ENCODE measurements at regions not wholly inside any gene's neighbourhood (a gene's known extent, or its start where the extent isn't known, plus 50 kb on each side); places are given as distances from the start of the nearest gene placed in this dataset.

DNA sequence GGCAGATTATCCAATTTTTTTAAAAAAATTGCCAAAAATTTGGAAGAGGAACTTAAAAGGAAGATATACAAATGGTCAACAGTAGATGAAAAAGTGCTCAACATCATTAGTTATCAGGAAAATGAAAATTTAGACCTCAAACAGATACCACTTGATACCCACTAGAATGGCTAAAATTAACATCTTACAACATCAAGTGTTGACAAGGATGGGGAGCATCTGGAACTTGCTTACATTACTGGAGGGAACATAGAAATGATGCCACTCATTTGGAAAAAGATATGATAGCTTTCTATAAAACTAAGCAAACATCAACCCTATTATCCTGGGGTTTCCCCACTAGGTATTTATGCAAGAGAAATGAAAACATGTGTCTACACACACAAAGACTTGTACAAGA is 284.5 kb upstream of the CHRNA7 start:
- Histone ChIP-seq H3K36me3 (no peaks in the 10 kb centered on the region), H3K4me3 (no peak overlapping the region), H3K9me3 (peaks cover 12% of the 10 kb centered on the region), H3K4me1 (ENCODE audit: control insufficient read depth in 1 of 2, low read depth in 2 of 2) (no peaks in the 10 kb centered on the region), H3K27me3 (replicated peaks; ENCODE audit: insufficient read depth) (no peaks in the 10 kb centered on the region), H3K27ac (no peak overlapping the region)
- no peak for TF ChIP-seq CTCF (IDR thresholded peaks at IDR 0.05)
- ATAC-seq (ENCODE audit: insufficient number of reproducible peaks, low FRiP score, low read depth): no peak
- DNase-seq (ENCODE audit: low spot score): no peak

GRCh38 chr15:31752065-31752762 is 278.1 kb upstream of the CHRNA7 start:
- Histone ChIP-seq H3K27ac (no peak overlapping the region), H3K4me1 (ENCODE audit: control insufficient read depth in 1 of 2, low read depth in 2 of 2) (no peaks in the 10 kb centered on the region), H3K4me3 (no peak overlapping the region), H3K27me3 (replicated peaks; ENCODE audit: insufficient read depth) (no peaks in the 10 kb centered on the region), H3K9me3 (no peaks in the 10 kb centered on the region), H3K36me3 (no peaks in the 10 kb centered on the region)
- no peak for TF ChIP-seq CTCF (IDR thresholded peaks at IDR 0.05)
- ATAC-seq (ENCODE audit: insufficient number of reproducible peaks, low FRiP score, low read depth): no peak
- no peak for DNase-seq (ENCODE audit: low spot score)

GRCh38 chr15:31752905-31753304 is 277.4 kb upstream of the CHRNA7 start:
- no peak for TF ChIP-seq CTCF (IDR thresholded peaks at IDR 0.05)
- Histone ChIP-seq H3K9me3 (no peaks in the 10 kb centered on the region), H3K27ac (no peak overlapping the region), H3K36me3 (no peaks in the 10 kb centered on the region), H3K4me1 (ENCODE audit: control insufficient read depth in 1 of 2, low read depth in 2 of 2) (no peaks in the 10 kb centered on the region), H3K4me3 (no peak overlapping the region), H3K27me3 (replicated peaks; ENCODE audit: insufficient read depth) (no peaks in the 10 kb centered on the region)
- ATAC-seq (ENCODE audit: insufficient number of reproducible peaks, low FRiP score, low read depth) (no peak), DNase-seq (ENCODE audit: low spot score) (no peak)

- no peaks in the 10 kb centered on the region for H3K27me3 ChIP-seq (replicated peaks; ENCODE audit: insufficient read depth)
- no peaks in the 10 kb centered on the region for H3K4me1 ChIP-seq (ENCODE audit: control insufficient read depth in 1 of 2, low read depth in 2 of 2)
- ATAC-seq (ENCODE audit: insufficient number of reproducible peaks, low FRiP score, low read depth) (no peak), DNase-seq (ENCODE audit: low spot score) (no peak)
- no peak overlapping the region for H3K4me3 ChIP-seq
- no peak for TF ChIP-seq CTCF (IDR thresholded peaks at IDR 0.05)
- no peaks in the 10 kb centered on the region for H3K36me3 ChIP-seq
- no peaks in the 10 kb centered on the region for H3K9me3 ChIP-seq
- H3K27ac ChIP-seq: no peak overlapping the region
Measured at GRCh38 chr15:31758126-31758525, 272.2 kb upstream of the CHRNA7 start.

GRCh38 chr15:31768055-31768454 is 262.3 kb upstream of the CHRNA7 start:
- TF ChIP-seq CTCF (IDR thresholded peaks at IDR 0.05): no peak
- no peak for DNase-seq (ENCODE audit: low spot score)
- no peak overlapping the region for H3K27ac ChIP-seq
- no peaks in the 10 kb centered on the region for H3K36me3 ChIP-seq
- no peaks in the 10 kb centered on the region for H3K4me1 ChIP-seq (ENCODE audit: control insufficient read depth in 1 of 2, low read depth in 2 of 2)
- H3K27me3 ChIP-seq (replicated peaks; ENCODE audit: insufficient read depth): no peaks in the 10 kb centered on the region
- no peak for ATAC-seq (ENCODE audit: insufficient number of reproducible peaks, low FRiP score, low read depth)
- no peak overlapping the region for H3K4me3 ChIP-seq
- no peaks in the 10 kb centered on the region for H3K9me3 ChIP-seq
